WTC11 (cell line): ENCODE measurements at regions not wholly inside any gene's neighbourhood (a gene's known extent, or its start where the extent isn't known, plus 50 kb on each side); places are given as distances from the start of the nearest gene placed in this dataset.

Experiments used
- ATAC-seq: fragments of 200-7000 bp; cut with Tn5 transposase; 2 replicates; pipeline ENCODE4 v1.10.0; 2021; ENCODE audit warnings: mild to moderate bottlenecking, moderate library complexity
- CTCF ChIA-PET: fragments of 300-600 bp; sonication (Branson Sonifier 250); formaldehyde crosslinking; loops from one replicate; lab custom pipeline; 2021; ENCODE audit warnings: antibody characterized with exemption; lab: Charles Lee
- POLR2A ChIA-PET: fragments of 350-600 bp; sonication (Branson Sonifier 250); formaldehyde crosslinking; loops from one replicate; lab custom pipeline; 2021; ENCODE audit warnings: antibody characterized with exemption; lab: Charles Lee
- DNase-seq: peaks from one replicate; pipeline ENCODE4 v3.0.0; 2021; ENCODE audit warnings: low spot score
- H3K27ac Mint-ChIP-seq: 2 replicates; pipeline ENCODE4 v1.8.0; 2021; ENCODE audit warnings: mixed read lengths
- H3K27me3 Mint-ChIP-seq: 2 replicates; pipeline ENCODE4 v1.8.0; 2021; ENCODE audit warnings: low read depth, mild to moderate bottlenecking, moderate library complexity, mixed read lengths
- H3K36me3 Mint-ChIP-seq: 2 replicates; pipeline ENCODE4 v1.8.0; 2021; ENCODE audit warnings: mixed read lengths
- H3K4me1 Mint-ChIP-seq: 2 replicates; pipeline ENCODE4 v1.8.0; 2022; ENCODE audit warnings: mixed read lengths
- H3K4me3 Mint-ChIP-seq: 2 replicates; pipeline ENCODE4 v1.8.0; 2021; ENCODE audit warnings: mild to moderate bottlenecking, moderate library complexity, mixed read lengths
- H3K9me3 Mint-ChIP-seq: 2 replicates; pipeline ENCODE4 v1.8.0; 2021; ENCODE audit warnings: mixed read lengths
- ESRRA ChIP-seq: sonication (generic); formaldehyde crosslinking; IDR thresholded peaks from 2 replicates; pipeline ENCODE4 v1.8.1; 2022; ENCODE audit warnings: mild to moderate bottlenecking, missing genetic modification reagents, borderline replicate concordance
- GABPB1 ChIP-seq: sonication (generic); formaldehyde crosslinking; IDR thresholded peaks from 2 replicates; pipeline ENCODE4 v1.8.1; 2023; ENCODE audit warnings: mild to moderate bottlenecking, missing genetic modification reagents
- MYBL2 ChIP-seq: sonication (generic); formaldehyde crosslinking; IDR thresholded peaks from 2 replicates; pipeline ENCODE4 v1.8.1; 2023; ENCODE audit warnings: mild to moderate bottlenecking, moderate library complexity, missing genetic modification reagents
- NFATC4 ChIP-seq: fragments of 250-450 bp; sonication (Bioruptor Pico); IDR thresholded peaks from 2 replicates; pipeline ENCODE4 v1.9.0; 2021; ENCODE audit warnings: mild to moderate bottlenecking
- SMAD3 ChIP-seq: sonication (generic); formaldehyde crosslinking; IDR thresholded peaks from 2 replicates; pipeline ENCODE4 v1.8.0; 2022; ENCODE audit warnings: missing genetic modification reagents, mild to moderate bottlenecking, borderline replicate concordance
- SMAD4 ChIP-seq: sonication (generic); formaldehyde crosslinking; IDR thresholded peaks from 2 replicates; pipeline ENCODE4 v1.8.0; 2022; ENCODE audit warnings: mild to moderate bottlenecking, missing genetic modification reagents
- SP1 ChIP-seq: sonication (generic); formaldehyde crosslinking; conservative IDR thresholded peaks from 2 replicates; pipeline ENCODE4 v1.8.1; 2022; ENCODE audit warnings: missing genetic modification reagents
- TEAD1 ChIP-seq: sonication (generic); formaldehyde crosslinking; IDR thresholded peaks from 2 replicates; pipeline ENCODE4 v1.8.0; 2022; ENCODE audit warnings: mild to moderate bottlenecking, missing genetic modification reagents
- ZBTB21 ChIP-seq: sonication (generic); formaldehyde crosslinking; IDR thresholded peaks from 2 replicates; pipeline ENCODE4 v1.8.1; 2023; ENCODE audit warnings: mild to moderate bottlenecking, missing genetic modification reagents, borderline replicate concordance
- ZNF219 ChIP-seq: sonication (generic); formaldehyde crosslinking; IDR thresholded peaks from 2 replicates; pipeline ENCODE4 v1.8.0; 2023; ENCODE audit warnings: missing genetic modification reagents, mild to moderate bottlenecking, borderline replicate concordance
- ZNF232 ChIP-seq: sonication (generic); formaldehyde crosslinking; IDR thresholded peaks from 2 replicates; pipeline ENCODE4 v1.8.0; 2022; ENCODE audit warnings: mild to moderate bottlenecking, missing genetic modification reagents
- ZNF671 ChIP-seq: fragments of 250-450 bp; sonication (Bioruptor Pico); IDR thresholded peaks from 2 replicates; pipeline ENCODE4 v1.8.0; 2021; ENCODE audit warnings: mild to moderate bottlenecking
- TF ChIP-seq, protein P1 (sequence below): fragments of 250-450 bp; sonication (Bioruptor Pico); IDR thresholded peaks from 2 replicates; pipeline ENCODE4 v1.8.0; 2021; ENCODE audit warnings: mild to moderate bottlenecking
- TF ChIP-seq, protein P2 (sequence below): sonication (generic); formaldehyde crosslinking; IDR thresholded peaks from 2 replicates; pipeline ENCODE4 v1.8.1; 2023; ENCODE audit warnings: mild to moderate bottlenecking, missing genetic modification reagents
- TF ChIP-seq, protein P3 (sequence below): sonication (generic); formaldehyde crosslinking; IDR thresholded peaks from 2 replicates; pipeline ENCODE4 v1.8.1; 2022; ENCODE audit warnings: missing genetic modification reagents, borderline replicate concordance
- TF ChIP-seq, protein P4 (sequence below): sonication (generic); formaldehyde crosslinking; IDR thresholded peaks from 2 replicates; pipeline ENCODE4 v1.8.1; 2023; ENCODE audit warnings: mild to moderate bottlenecking, missing genetic modification reagents, borderline replicate concordance
- TF ChIP-seq, protein P5 (sequence below): sonication (generic); formaldehyde crosslinking; IDR thresholded peaks from 2 replicates; pipeline ENCODE4 v1.8.1; 2022; ENCODE audit warnings: low read depth, mild to moderate bottlenecking, moderate library complexity, missing genetic modification reagents, borderline replicate concordance
- TF ChIP-seq, protein P6 (sequence below): sonication (generic); formaldehyde crosslinking; IDR thresholded peaks from 2 replicates; pipeline ENCODE4 v1.8.1; 2023; ENCODE audit warnings: mild to moderate bottlenecking, missing genetic modification reagents, moderate library complexity
- TF ChIP-seq, protein P7 (sequence below): sonication (generic); formaldehyde crosslinking; conservative IDR thresholded peaks from 2 replicates; pipeline ENCODE4 v1.8.1; 2023; ENCODE audit warnings: mild to moderate bottlenecking, low read depth, missing genetic modification reagents, moderate library complexity
- TF ChIP-seq, protein P8 (sequence below): sonication (generic); formaldehyde crosslinking; IDR thresholded peaks from 2 replicates; pipeline ENCODE4 v1.8.0; 2022; ENCODE audit warnings: mild to moderate bottlenecking, missing genetic modification reagents

DNA sequence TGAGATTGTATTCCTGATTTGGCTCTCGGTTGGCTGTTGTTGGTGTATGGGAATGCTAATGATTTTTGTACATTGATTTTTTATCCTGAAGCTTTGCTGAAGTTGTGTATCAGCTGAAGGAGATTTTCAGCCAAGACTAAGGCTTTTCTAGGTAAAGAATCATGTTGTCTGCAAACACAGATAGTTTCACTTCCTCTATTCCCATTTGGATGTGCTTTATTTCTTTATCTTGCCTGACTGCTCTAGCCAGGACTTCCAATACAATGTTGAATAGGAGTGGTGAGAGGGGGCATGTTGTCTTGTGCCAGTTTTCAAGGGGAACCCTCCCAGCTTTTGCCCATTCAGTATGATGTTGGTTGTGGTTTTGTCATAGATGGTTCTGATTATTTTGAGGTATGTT lies 90.4 kb downstream of the CYP26B1 start:
- no peak for ATAC-seq
- TF ChIP-seq, protein P1, sequence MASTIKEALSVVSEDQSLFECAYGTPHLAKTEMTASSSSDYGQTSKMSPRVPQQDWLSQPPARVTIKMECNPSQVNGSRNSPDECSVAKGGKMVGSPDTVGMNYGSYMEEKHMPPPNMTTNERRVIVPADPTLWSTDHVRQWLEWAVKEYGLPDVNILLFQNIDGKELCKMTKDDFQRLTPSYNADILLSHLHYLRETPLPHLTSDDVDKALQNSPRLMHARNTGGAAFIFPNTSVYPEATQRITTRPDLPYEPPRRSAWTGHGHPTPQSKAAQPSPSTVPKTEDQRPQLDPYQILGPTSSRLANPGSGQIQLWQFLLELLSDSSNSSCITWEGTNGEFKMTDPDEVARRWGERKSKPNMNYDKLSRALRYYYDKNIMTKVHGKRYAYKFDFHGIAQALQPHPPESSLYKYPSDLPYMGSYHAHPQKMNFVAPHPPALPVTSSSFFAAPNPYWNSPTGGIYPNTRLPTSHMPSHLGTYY (CRISPR knock-in tag): no peak
- TF ChIP-seq ZNF232 (CRISPR knock-in tag): no peak
- TF ChIP-seq, protein P2, sequence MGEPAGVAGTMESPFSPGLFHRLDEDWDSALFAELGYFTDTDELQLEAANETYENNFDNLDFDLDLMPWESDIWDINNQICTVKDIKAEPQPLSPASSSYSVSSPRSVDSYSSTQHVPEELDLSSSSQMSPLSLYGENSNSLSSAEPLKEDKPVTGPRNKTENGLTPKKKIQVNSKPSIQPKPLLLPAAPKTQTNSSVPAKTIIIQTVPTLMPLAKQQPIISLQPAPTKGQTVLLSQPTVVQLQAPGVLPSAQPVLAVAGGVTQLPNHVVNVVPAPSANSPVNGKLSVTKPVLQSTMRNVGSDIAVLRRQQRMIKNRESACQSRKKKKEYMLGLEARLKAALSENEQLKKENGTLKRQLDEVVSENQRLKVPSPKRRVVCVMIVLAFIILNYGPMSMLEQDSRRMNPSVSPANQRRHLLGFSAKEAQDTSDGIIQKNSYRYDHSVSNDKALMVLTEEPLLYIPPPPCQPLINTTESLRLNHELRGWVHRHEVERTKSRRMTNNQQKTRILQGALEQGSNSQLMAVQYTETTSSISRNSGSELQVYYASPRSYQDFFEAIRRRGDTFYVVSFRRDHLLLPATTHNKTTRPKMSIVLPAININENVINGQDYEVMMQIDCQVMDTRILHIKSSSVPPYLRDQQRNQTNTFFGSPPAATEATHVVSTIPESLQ: no peak
- TF ChIP-seq, protein P3, sequence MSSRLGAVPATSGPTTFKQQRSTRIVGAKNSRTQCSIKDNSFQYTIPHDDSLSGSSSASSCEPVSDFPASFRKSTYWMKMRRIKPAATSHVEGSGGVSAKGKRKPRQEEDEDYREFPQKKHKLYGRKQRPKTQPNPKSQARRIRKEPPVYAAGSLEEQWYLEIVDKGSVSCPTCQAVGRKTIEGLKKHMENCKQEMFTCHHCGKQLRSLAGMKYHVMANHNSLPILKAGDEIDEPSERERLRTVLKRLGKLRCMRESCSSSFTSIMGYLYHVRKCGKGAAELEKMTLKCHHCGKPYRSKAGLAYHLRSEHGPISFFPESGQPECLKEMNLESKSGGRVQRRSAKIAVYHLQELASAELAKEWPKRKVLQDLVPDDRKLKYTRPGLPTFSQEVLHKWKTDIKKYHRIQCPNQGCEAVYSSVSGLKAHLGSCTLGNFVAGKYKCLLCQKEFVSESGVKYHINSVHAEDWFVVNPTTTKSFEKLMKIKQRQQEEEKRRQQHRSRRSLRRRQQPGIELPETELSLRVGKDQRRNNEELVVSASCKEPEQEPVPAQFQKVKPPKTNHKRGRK (CRISPR knock-in tag): no peak
- TF ChIP-seq NFATC4 (CRISPR knock-in tag): no peak
- TF ChIP-seq SMAD4 (CRISPR knock-in tag): no peak
- TF ChIP-seq SMAD3 (CRISPR knock-in tag): no peak
- no peak for TF ChIP-seq GABPB1
- TF ChIP-seq, protein P4, sequence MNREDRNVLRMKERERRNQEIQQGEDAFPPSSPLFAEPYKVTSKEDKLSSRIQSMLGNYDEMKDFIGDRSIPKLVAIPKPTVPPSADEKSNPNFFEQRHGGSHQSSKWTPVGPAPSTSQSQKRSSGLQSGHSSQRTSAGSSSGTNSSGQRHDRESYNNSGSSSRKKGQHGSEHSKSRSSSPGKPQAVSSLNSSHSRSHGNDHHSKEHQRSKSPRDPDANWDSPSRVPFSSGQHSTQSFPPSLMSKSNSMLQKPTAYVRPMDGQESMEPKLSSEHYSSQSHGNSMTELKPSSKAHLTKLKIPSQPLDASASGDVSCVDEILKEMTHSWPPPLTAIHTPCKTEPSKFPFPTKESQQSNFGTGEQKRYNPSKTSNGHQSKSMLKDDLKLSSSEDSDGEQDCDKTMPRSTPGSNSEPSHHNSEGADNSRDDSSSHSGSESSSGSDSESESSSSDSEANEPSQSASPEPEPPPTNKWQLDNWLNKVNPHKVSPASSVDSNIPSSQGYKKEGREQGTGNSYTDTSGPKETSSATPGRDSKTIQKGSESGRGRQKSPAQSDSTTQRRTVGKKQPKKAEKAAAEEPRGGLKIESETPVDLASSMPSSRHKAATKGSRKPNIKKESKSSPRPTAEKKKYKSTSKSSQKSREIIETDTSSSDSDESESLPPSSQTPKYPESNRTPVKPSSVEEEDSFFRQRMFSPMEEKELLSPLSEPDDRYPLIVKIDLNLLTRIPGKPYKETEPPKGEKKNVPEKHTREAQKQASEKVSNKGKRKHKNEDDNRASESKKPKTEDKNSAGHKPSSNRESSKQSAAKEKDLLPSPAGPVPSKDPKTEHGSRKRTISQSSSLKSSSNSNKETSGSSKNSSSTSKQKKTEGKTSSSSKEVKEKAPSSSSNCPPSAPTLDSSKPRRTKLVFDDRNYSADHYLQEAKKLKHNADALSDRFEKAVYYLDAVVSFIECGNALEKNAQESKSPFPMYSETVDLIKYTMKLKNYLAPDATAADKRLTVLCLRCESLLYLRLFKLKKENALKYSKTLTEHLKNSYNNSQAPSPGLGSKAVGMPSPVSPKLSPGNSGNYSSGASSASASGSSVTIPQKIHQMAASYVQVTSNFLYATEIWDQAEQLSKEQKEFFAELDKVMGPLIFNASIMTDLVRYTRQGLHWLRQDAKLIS (CRISPR knock-in tag): no peak
- TF ChIP-seq, protein P5, sequence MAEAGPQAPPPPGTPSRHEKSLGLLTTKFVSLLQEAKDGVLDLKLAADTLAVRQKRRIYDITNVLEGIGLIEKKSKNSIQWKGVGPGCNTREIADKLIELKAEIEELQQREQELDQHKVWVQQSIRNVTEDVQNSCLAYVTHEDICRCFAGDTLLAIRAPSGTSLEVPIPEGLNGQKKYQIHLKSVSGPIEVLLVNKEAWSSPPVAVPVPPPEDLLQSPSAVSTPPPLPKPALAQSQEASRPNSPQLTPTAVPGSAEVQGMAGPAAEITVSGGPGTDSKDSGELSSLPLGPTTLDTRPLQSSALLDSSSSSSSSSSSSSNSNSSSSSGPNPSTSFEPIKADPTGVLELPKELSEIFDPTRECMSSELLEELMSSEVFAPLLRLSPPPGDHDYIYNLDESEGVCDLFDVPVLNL (CRISPR knock-in tag): no peak
- TF ChIP-seq ZNF219: no peak
- TF ChIP-seq, protein P6, sequence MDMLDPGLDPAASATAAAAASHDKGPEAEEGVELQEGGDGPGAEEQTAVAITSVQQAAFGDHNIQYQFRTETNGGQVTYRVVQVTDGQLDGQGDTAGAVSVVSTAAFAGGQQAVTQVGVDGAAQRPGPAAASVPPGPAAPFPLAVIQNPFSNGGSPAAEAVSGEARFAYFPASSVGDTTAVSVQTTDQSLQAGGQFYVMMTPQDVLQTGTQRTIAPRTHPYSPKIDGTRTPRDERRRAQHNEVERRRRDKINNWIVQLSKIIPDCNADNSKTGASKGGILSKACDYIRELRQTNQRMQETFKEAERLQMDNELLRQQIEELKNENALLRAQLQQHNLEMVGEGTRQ: no peak
- TF ChIP-seq ZBTB21 (CRISPR knock-in tag): no peak
- TF ChIP-seq ESRRA (CRISPR knock-in tag): no peak
- TF ChIP-seq MYBL2 (CRISPR knock-in tag): no peak
- no peak for TF ChIP-seq SP1
- TF ChIP-seq TEAD1: no peak
- TF ChIP-seq, protein P7, sequence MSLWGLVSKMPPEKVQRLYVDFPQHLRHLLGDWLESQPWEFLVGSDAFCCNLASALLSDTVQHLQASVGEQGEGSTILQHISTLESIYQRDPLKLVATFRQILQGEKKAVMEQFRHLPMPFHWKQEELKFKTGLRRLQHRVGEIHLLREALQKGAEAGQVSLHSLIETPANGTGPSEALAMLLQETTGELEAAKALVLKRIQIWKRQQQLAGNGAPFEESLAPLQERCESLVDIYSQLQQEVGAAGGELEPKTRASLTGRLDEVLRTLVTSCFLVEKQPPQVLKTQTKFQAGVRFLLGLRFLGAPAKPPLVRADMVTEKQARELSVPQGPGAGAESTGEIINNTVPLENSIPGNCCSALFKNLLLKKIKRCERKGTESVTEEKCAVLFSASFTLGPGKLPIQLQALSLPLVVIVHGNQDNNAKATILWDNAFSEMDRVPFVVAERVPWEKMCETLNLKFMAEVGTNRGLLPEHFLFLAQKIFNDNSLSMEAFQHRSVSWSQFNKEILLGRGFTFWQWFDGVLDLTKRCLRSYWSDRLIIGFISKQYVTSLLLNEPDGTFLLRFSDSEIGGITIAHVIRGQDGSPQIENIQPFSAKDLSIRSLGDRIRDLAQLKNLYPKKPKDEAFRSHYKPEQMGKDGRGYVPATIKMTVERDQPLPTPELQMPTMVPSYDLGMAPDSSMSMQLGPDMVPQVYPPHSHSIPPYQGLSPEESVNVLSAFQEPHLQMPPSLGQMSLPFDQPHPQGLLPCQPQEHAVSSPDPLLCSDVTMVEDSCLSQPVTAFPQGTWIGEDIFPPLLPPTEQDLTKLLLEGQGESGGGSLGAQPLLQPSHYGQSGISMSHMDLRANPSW (CRISPR knock-in tag): no peak
- TF ChIP-seq, protein P8, sequence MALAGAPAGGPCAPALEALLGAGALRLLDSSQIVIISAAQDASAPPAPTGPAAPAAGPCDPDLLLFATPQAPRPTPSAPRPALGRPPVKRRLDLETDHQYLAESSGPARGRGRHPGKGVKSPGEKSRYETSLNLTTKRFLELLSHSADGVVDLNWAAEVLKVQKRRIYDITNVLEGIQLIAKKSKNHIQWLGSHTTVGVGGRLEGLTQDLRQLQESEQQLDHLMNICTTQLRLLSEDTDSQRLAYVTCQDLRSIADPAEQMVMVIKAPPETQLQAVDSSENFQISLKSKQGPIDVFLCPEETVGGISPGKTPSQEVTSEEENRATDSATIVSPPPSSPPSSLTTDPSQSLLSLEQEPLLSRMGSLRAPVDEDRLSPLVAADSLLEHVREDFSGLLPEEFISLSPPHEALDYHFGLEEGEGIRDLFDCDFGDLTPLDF (CRISPR knock-in tag): no peak
- TF ChIP-seq ZNF671 (CRISPR knock-in tag): no peak
- TF ChIP-seq, all 79 proteins: peak for 0
- peaks cover 9% of the 10 kb centered on the region for H3K27me3 Mint-ChIP-seq
- ChIA-PET CTCF (no interaction called here), POLR2A (no interaction called here)
- no peak for DNase-seq
- H3K9me3 Mint-ChIP-seq: peaks cover 78% of the 10 kb centered on the region
- no peak overlapping the region for H3K4me3 Mint-ChIP-seq
- no peak overlapping the region for H3K27ac Mint-ChIP-seq
- no peaks in the 10 kb centered on the region for H3K4me1 Mint-ChIP-seq
- H3K36me3 Mint-ChIP-seq: peaks cover 15% of the 10 kb centered on the region
